H1 (cell line): ENCODE measurements at regions not wholly inside any gene's neighbourhood (a gene's known extent, or its start where the extent isn't known, plus 50 kb on each side); places are given as distances from the start of the nearest gene placed in this dataset.

ENCODE experiments used
- CEBPB ChIP-seq: IDR thresholded peaks from 2 replicates; pipeline ENCODE4 v1.6.1; 2012; ENCODE audit warnings: low read depth, low read length
- CTCF ChIP-seq, 3 experiments: IDR thresholded peaks; 1 replicate in 2 of 3; 2 replicates in 1 of 3; pipeline versions ENCODE4 v1.5.1 to v1.6.1; 2011; ENCODE audit warnings: low read length in 3 of 3, mild to moderate bottlenecking in 3 of 3, inconsistent platforms in 2 of 3, low read depth in 1 of 3, moderate library complexity in 1 of 3; ENCODE audit not compliant: insufficient read depth in 1 of 3; ENCODE audit errors: control extremely low read depth in 1 of 3
- PHF8 ChIP-seq: fragments of 200-600 bp; sonication (generic); conservative IDR thresholded peaks from 2 replicates; pipeline ENCODE4 v1.7.1; 2012; ENCODE audit warnings: low read depth, mild to moderate bottlenecking, inconsistent platforms, low read length, moderate library complexity
- POLR2A ChIP-seq, 2 experiments: IDR thresholded peaks; 1 replicate in 1 of 2; 2 replicates in 1 of 2; pipeline ENCODE4 v1.6.1; 2011; ENCODE audit warnings: low read depth in 2 of 2, low read length in 2 of 2, mild to moderate bottlenecking in 2 of 2; ENCODE audit errors: control extremely low read depth in 1 of 2
- RAD21 ChIP-seq, 2 experiments: IDR thresholded peaks in 1 of 2; conservative IDR thresholded peaks in 1 of 2; 2 replicates each; pipeline ENCODE4 v1.6.1; 2011; ENCODE audit warnings: low read depth in 2 of 2, low read length in 2 of 2, improper control_type of control experiment in 1 of 2, inconsistent platforms in 1 of 2, mild to moderate bottlenecking in 1 of 2, moderate library complexity in 1 of 2
- SP1 ChIP-seq: IDR thresholded peaks from 2 replicates; pipeline ENCODE4 v1.6.1; 2011; ENCODE audit warnings: low read depth, low read length
- TAF7 ChIP-seq: optimal IDR thresholded peaks from 2 replicates; pipeline ENCODE3; 2011; ENCODE audit warnings: low read depth, mild to moderate bottlenecking, inconsistent platforms, low read length, moderate library complexity, borderline replicate concordance
- YY1 ChIP-seq: IDR thresholded peaks from 2 replicates; pipeline ENCODE4 v1.6.1; 2011; ENCODE audit warnings: low read depth, mild to moderate bottlenecking, low read length

- TF ChIP-seq YY1 (no peak), CTCF (IDR thresholded peaks at IDR 0.05; ENCODE audit: control extremely low read depth in 1 of 3, insufficient read depth in 1 of 3, low read depth in 1 of 3, low read length in 3 of 3) (no peak), RAD21 (IDR thresholded peaks at IDR 0.05 in 1 of 2, conservative IDR thresholded peaks at IDR 0.05 in 1 of 2; ENCODE audit: low read depth in 2 of 2, low read length in 2 of 2) (no peak), POLR2A (IDR thresholded peaks at IDR 0.05; ENCODE audit: control extremely low read depth in 1 of 2, low read depth in 2 of 2, low read length in 2 of 2) (no peak), PHF8 (no peak), SP1 (no peak), TAF7 (no peak), CEBPB (no peak)
These were observed 71.2 kb upstream of the ABCA1 start for GRCh38 chr9:104999136-104999535.
